ENCODE measurements at regions not wholly inside any gene's neighbourhood (a gene's known extent, or its start where the extent isn't known, plus 50 kb on each side); places are given as distances from the start of the nearest gene placed in this dataset.

- TF ChIP-seq EZH2 (IDR thresholded peaks at IDR 0.05; ENCODE audit: insufficient read depth, poor library complexity, severe bottlenecking) (no peak), EZH2phosphoT487 (IDR thresholded peaks at IDR 0.05; ENCODE audit: insufficient read depth, low read depth) (no peak)
Measured at GRCh38 chr11:121368364-121369240, 76.0 kb downstream of the SC5D start.
